ENCODE measurements at regions not wholly inside any gene's neighbourhood (a gene's known extent, or its start where the extent isn't known, plus 50 kb on each side); places are given as distances from the start of the nearest gene placed in this dataset.
"Not testable (repeated sequence)": the region's sequence is repeated elsewhere in the genome, so short reads cannot be mapped to it uniquely, and the experiment has no call there.

GRCh38 chr6:68053805-68054373, 581.2 kb upstream of the ADGRB3 start:
- DNase-seq, result no peak

- no peak for DNase-seq
These were observed 582.8 kb upstream of the ADGRB3 start for GRCh38 chr6:68052234-68052633.

GRCh38 chr6:68049562-68049961, 585.5 kb upstream of the ADGRB3 start:
- DNase-seq, result no peak

GRCh38 chr6:68046756-68047155, 588.3 kb upstream of the ADGRB3 start:
- DNase-seq, result no peak

GRCh38 chr6:68046302-68046701, 588.8 kb upstream of the ADGRB3 start:
- DNase-seq, result no peak

GRCh38 chr6:68045193-68045592, 589.9 kb upstream of the ADGRB3 start:
- no peak for DNase-seq

- DNase-seq, result no peak
These were observed 590.8 kb upstream of the ADGRB3 start for GRCh38 chr6:68044264-68044663.

GRCh38 chr6:68043122-68043398, 592.0 kb upstream of the ADGRB3 start:
- DNase-seq, result no peak

- DNase-seq, result no peak
These were observed 592.6 kb upstream of the ADGRB3 start for GRCh38 chr6:68042339-68043121.

GRCh38 chr6:68040780-68041179, 594.3 kb upstream of the ADGRB3 start:
- no peak for DNase-seq

GRCh38 chr6:68040312-68040778, 594.7 kb upstream of the ADGRB3 start:
- no peak for DNase-seq

GRCh38 chr6:68039641-68040311, 595.3 kb upstream of the ADGRB3 start:
- no peak for DNase-seq

GRCh38 chr6:68038815-68039408, 596.2 kb upstream of the ADGRB3 start:
- DNase-seq, result no peak

- peak in 1 of 2 experiments; percentile 12 for DNase-seq
These were observed 602.9 kb upstream of the ADGRB3 start for GRCh38 chr6:68032217-68032616.

GRCh38 chr6:68031054-68031453, 604.0 kb upstream of the ADGRB3 start:
- no peak for DNase-seq

- no peak for DNase-seq
These were observed 608.6 kb upstream of the ADGRB3 start for GRCh38 chr6:68026483-68026882.

GRCh38 chr6:68025764-68026163, 609.3 kb upstream of the ADGRB3 start:
- no peak for DNase-seq

GRCh38 chr6:68024570-68025269, 610.4 kb upstream of the ADGRB3 start:
- no peak for DNase-seq

- DNase-seq, result not testable (repeated sequence)
These were observed 612.1 kb upstream of the ADGRB3 start for GRCh38 chr6:68022968-68023367.

- DNase-seq, result no peak
These were observed 621.1 kb upstream of the ADGRB3 start for GRCh38 chr6:68013780-68014515.

GRCh38 chr6:68012822-68013221, 622.3 kb upstream of the ADGRB3 start:
- DNase-seq, result no peak

GRCh38 chr6:68010936-68011335, 624.1 kb upstream of the ADGRB3 start:
- DNase-seq, result no peak

- no peak for DNase-seq
These were observed 626.6 kb upstream of the ADGRB3 start for GRCh38 chr6:68008445-68008844.
